ENCODE measurements at regions not wholly inside any gene's neighbourhood (a gene's known extent, or its start where the extent isn't known, plus 50 kb on each side); places are given as distances from the start of the nearest gene placed in this dataset.

DNA sequence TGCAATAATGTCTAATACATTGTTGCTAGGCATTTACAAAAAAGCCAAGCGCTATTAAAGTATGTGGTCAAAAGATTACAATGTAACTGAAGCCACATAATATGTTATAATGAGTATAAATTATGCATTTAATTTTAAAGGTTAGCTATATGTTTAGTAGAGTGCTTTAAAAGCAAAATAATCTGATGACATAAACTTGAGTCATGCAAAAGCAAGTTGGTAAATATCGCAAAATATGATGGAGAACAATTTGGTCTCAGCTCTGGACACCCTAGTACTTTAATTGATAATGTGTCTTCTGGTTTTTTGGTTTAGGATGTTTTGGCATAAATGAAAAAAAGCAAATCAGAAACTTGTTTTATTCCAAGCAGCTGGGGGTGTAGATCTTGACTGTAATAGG lies 188.6 kb upstream of the RREB1 start:
- DNase-seq (ENCODE audit: low read depth) = no peak

DNA sequence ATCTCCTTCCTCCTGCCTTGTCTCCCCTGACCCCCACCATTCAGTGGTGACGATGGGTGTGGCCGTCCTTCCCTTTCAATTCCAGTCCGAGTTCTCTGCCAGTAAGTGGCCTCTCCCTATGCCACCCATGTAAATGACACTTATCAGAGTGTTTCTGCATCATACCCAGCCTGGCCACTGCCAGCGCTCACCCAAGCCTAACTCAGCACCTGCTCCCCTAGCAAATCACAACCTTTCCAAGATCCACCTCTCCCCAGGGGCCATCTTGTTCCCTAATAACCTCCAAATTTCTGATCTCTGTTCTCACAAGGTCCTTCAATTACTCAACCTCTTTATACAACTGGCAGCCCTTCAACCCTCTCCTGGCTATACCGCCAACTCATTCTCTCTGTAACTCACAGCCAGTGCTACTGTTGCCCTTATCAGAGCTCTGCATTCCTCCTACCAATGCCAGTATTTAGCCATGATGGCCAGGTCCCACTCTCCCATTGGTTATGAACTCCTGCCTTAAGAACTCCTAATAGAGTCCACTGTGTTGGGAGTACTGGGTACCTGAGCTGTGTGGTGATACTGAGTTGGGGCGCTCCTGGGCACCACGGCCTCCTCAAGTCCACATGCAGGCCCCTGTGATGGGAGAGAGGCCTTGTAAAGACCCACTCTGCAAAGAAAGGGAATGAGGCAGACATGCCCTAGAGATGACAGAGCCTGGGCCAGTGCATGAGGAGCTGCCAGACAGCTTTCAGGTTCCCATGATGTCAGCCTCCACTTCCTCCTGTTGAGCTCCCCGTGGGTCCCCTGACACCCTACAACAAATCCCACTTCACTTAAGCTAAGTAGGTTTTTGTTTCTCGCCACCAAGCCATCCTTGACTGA lies 187.4 kb upstream of the RREB1 start:
- no peak for DNase-seq (ENCODE audit: low read depth)

DNA sequence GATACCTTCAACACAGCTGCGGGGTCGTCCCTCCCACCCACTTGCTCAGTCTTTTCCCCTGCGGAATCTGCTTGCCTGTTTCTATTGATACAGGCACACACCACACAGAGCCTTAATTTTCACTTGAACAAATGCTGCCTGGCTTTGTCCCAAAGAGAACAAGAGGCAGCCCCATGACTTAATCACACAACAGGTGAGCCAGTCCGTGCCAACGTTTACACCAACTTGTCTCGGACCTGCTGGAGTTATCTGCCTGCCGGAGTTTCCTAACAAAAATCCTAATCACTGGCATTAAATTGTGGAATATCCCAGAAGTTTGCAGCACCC lies 186.8 kb upstream of the RREB1 start:
- no peak for DNase-seq (ENCODE audit: low read depth)

DNA sequence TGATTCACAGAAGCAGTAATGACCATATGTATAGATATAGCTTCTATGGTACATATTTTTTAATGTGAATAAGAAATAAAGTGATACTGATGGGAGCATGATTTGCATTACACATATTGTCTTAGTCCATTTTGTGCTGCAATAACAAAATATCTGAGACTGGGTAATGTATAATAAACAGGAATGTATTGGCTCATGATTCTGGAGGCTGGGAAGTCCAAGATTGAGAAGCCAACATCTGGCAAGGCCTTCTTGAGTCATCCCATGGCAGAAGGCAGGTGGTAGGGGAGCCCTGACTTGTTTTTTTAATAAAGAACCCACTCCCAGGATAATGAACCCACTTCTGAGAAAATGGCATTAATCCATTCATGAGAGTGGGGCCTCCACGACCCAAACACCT lies 185.6 kb upstream of the RREB1 start:
- no peak for DNase-seq (ENCODE audit: low read depth)

DNA sequence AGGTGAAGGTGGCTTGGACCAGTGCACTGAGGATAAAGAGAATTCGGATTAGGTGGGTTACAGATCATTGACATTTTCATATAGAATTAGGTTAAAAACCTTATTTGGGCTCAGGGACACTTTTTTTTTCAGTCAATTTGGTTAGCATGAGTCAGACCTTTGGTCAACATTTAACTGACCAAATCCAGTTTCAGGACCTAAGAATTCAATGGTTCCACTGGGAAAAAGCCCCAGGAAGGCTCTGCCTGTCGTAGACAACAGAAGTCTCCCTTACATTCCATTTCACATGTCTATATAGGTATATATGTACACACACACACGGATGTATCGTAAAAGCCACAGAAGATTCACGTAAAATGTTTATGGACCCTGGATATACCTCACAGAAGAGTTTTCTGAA lies 184.2 kb upstream of the RREB1 start:
- DNase-seq (ENCODE audit: low read depth) = no peak

DNA sequence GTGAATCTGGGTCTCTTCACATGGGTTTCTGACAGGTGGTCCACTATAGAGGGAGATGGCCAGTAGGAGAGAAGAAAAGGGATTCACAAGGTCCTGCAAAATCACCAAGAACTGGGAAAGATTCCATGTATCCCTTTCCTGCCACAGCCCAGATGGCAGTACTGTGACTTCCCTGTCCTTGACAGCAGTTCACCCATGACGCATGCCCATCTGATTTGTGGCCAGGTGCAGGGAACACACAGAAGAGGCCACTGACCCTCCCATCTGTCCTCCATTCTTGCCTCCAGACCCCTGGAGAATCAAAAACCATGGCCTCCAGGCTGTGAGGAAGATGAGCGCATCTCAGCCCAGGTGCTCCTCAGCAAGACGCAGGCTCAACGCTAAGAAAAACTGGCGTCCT lies 183.1 kb upstream of the RREB1 start:
- DNase-seq (ENCODE audit: low read depth) = no peak

DNA sequence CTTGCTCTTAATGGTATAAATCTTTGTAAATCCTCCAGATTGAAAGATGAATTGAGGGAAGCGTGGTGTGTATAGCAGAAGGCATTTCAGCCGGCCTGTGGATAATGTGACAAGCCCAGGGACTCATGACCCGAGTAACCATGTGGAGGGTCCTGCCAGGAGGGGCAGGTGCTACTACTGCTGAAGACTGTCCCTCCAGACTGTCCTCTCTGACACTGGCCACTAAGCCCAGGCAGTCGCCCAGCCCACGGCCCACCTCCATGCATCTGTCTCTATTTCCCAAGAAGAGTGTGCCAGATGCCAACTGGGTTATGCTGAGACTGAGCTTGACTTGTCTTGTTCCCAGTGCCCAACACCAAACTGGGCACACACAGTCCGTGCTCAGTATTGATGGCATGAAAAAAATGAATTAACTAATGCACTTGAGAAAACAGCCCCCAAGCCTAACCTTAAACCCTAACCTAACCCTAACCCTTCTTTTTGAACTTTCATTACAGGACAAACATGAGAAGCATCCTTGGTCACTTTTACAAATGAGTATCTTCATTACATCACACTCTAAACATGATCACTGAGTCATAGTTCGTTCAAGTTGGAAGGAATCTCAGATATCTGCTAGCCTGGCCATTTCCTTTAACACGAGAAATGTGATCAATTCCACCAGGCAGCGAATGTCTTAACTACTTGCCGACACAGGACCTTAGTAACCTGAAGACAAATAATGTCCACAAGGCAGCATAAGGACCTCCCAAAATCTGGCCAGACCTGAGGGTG lies 182.2 kb upstream of the RREB1 start:
- no peak for DNase-seq (ENCODE audit: low read depth)

GRCh38 chr6:6926856-6927255 lies 180.9 kb upstream of the RREB1 start:
- no peak for DNase-seq (ENCODE audit: low read depth)

GRCh38 chr6:6927521-6928361 lies 180.0 kb upstream of the RREB1 start:
- no peak for DNase-seq (ENCODE audit: low read depth)

DNA sequence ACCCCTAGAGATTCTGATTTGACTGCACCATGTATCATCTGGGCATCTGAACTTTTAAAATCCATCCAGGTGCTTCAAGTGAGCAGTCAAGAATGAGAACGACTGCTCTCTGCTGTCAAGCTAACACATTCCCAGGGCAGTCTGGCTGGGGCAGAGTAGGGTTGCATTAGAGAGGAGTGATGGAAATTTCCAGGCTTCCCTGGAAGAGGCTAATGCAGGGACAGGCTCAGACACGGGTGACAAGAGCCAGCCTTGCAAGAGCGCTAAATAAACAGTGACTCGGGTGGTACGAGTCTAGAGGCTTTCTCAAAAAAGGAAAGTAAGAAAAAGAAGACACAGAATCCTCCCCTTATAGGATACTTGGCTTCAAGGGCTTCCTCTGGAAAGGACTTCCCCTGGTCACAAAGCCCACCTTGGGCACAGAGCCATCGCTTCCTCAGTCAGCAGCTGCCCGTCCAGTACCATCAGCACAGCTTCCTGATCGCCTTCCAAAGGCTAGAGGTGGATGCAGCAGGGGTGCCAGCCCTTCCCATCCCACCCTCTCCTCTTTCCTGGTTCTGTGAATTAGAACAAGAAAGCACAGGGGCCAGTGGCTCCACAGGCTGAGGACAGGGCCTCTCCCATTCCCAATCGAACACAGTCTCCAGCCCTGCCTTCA lies 177.4 kb upstream of the RREB1 start:
- no peak for DNase-seq (ENCODE audit: low read depth)

DNA sequence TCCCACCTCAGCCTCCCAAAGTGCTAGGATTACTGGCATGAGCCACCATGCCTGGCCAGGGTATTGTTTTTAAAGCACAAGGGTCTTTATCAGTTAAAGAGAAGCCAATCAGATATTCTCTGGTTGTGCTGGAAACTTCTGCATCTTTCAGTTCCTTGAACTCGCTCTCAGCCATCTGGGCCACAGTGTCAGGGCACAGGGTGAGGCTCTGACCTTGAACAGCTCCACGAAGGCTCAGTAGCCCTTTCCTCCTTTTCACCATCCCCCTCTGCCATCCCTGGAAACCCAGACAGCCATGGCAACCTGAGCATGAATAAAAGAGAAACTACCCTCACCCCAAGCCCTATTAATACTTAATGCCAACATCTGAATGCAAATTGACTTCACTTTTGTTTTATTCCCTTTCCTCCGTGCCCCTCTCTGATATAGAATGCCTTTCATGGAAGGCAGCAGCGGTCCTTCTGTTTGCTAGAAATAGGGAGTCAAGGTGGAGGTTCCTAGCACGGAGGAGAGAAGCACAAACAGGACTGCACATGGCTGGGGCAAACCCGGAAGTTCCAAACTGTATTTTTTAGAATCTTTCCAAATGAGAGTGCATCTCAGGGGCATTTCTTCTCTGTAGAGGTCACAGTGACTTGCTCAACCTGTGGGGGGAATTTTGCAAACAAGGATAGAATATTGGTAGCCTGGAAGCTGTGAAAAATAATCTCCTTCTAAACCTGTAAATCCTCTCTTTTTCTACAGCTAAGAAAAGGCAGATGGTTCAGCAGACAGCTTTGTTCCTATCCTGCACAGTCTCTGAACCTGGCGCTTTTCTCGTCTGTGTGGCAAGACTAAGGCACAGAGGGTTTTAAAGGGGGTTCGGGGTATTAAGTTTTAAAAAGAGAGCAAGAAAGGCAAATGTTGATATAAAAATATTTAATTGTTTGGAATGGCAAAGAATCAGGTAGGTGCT lies 176.4 kb upstream of the RREB1 start:
- no peak for DNase-seq (ENCODE audit: low read depth)

DNA sequence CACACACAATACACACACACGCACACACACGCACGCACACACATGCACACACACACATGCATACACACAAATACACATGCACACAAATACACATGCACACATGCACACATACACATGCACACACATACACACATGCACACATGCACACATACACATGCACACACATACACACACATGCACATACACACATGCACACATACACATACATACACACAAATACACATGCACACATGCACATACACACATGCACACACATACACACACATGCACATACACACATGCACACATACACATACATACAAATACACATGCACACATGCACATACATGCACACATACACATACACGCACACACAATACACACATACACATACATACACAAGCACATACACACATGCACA lies 175.4 kb upstream of the RREB1 start:
- DNase-seq (ENCODE audit: low read depth) = no peak

DNA sequence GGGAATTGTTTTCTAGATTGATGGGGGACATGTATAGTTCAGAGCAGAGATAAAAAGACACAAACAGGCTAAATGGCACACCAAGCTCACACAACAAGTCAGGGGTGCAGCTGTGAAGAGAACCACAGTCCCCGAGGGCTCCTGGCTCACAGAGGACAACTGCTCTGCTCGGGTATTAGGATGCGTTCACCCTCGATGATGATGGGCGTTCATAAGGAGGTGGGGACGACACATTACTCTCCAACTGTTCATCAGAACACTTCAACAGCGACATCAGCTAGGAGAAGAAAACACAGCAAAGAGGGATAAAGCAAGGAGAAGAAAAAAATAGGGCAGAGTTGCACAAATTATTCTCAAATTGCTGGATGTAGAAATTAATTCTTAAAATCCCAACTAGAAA lies 174.8 kb upstream of the RREB1 start:
- DNase-seq (ENCODE audit: low read depth) = no peak

DNA sequence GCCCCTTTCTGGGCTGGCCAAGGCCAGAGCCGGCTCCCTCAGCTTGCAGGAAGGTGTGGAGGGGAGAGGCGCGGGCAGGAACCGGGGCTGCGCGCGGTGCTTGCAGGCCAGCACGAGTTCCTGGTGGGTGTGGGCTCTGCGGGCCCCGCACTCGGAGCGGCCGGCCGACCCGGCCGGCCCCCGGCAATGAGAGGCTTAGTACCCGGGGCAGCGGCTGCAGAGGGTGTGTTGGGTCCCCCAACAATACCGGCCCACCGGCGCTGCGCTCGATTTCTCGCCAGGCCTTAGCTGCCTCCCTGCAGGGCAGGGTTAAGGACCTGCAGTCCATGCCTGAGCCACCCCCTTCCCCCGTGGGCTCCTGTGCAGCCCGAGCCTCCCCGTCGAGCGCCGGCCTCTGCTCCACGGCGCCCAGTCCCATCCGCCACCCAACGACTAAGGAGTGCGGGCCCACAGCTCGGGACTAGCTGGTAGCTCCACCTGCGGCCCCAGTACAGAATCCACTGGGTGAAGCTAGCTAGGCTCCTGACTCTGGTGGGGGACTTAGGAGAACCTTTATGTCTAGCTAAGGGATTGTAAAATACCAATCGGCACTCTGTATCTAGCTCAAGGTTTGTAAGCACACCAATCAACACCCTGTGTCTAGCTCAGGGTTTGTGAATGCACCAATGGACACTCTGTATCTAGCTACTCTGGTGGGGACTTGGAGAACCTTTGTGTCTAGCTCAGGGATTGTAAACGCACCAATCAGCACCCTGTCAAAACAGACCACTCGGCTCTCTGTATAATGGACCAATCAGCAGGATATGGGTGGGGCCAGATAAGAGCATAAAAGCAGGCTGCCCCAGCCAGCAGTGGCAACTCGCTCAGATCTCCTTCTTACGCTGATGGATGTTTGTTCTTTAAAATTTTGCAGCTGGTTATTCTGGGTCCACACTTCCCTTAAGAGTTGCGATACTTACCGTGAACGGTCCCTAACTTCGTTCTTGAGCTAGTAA lies 167.4 kb upstream of the RREB1 start:
- DNase-seq (ENCODE audit: low read depth) = no peak

DNA sequence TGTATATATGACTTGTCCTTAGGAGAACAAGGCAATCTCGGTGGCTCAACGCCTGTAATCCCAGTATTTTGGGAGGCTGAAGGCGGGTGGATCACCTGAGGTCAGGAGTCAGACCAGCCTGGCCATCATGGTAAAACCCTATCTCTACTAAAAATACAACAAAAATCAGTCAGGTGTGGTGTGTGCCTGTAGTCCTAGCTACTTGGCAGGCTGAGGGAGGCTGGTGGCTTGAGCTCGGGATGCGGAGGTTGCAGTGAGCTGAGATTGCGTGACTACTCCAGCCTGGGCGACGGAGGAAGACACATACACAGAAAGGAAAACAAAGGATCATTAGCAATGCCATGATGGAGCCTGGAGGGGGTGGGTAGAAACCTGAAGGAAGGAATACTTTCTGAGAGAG lies 166.6 kb upstream of the RREB1 start:
- DNase-seq (ENCODE audit: low read depth) = no peak

- DNase-seq (ENCODE audit: low read depth) = no peak
These were observed 165.7 kb upstream of the RREB1 start for GRCh38 chr6:6942091-6942490.

GRCh38 chr6:6942831-6943230 lies 164.9 kb upstream of the RREB1 start:
- DNase-seq (ENCODE audit: low read depth) = no peak

- DNase-seq (ENCODE audit: low read depth) = no peak
These were observed 164.3 kb upstream of the RREB1 start for GRCh38 chr6:6943421-6943820.

- no peak for DNase-seq (ENCODE audit: low read depth)
These were observed 161.3 kb upstream of the RREB1 start for GRCh38 chr6:6946206-6947155.

Measured in stimulated activated CD8-positive, alpha-beta memory T cell treated with anti-CD3 and anti-CD28 coated beads, Interleukin-4, amount 100 ng/mL, for 24 hours (primary cell).